ENCODE measurements at regions not wholly inside any gene's neighbourhood (a gene's known extent, or its start where the extent isn't known, plus 50 kb on each side); places are given as distances from the start of the nearest gene placed in this dataset.

- Histone ChIP-seq H3K4me3 (no peak overlapping the region), H3K4me1 (ENCODE audit: insufficient read depth) (peaks cover 1% of the 10 kb centered on the region), H3K9me3 (no peaks in the 10 kb centered on the region), H3K27ac (no peak overlapping the region), H3K36me3 (no peaks in the 10 kb centered on the region), H3K27me3 (no peaks in the 10 kb centered on the region)
- intact Hi-C loops (cut with DNase I) = loop anchor here in 1 of 4 donors (10.0 kb wide), 1 partner anchor 1870 kb away; no protein-coding TSS in a partner anchor
- DNase-seq = no peak
- TF ChIP-seq POLR2A (IDR thresholded peaks at IDR 0.05) (no peak), EP300 (IDR thresholded peaks at IDR 0.05) (no peak), CTCF (IDR thresholded peaks at IDR 0.05) (no peak)
- 91 to 96% (median 92%) methylated on average over 6 of the region's 6 CpGs for WGBS, 3 donors
These were observed 263.3 kb upstream of the PKDCC start for GRCh38 chr2:41784496-41784895.

GRCh38 chr2:41785251-41786022 lies 262.4 kb upstream of the PKDCC start:
- Histone ChIP-seq H3K27me3 (no peaks in the 10 kb centered on the region), H3K27ac (no peak overlapping the region), H3K36me3 (no peaks in the 10 kb centered on the region), H3K4me3 (no peak overlapping the region), H3K9me3 (no peaks in the 10 kb centered on the region), H3K4me1 (ENCODE audit: insufficient read depth) (peaks cover 1% of the 10 kb centered on the region)
- DNase-seq = no peak
- 68 to 77% (median 77%) methylated on average over 10 of the region's 10 CpGs for WGBS, 3 donors
- intact Hi-C loops (cut with DNase I) = loop anchor here in 1 of 4 donors (10.0 kb wide), 1 partner anchor 1871 kb away; no protein-coding TSS in a partner anchor
- TF ChIP-seq POLR2A (IDR thresholded peaks at IDR 0.05) = no peak
- no peak for TF ChIP-seq EP300 (IDR thresholded peaks at IDR 0.05)
- no peak for TF ChIP-seq CTCF (IDR thresholded peaks at IDR 0.05)

- Histone ChIP-seq H3K27me3 (no peaks in the 10 kb centered on the region), H3K4me3 (no peak overlapping the region), H3K4me1 (ENCODE audit: insufficient read depth) (no peaks in the 10 kb centered on the region), H3K9me3 (no peaks in the 10 kb centered on the region), H3K36me3 (no peaks in the 10 kb centered on the region), H3K27ac (no peak overlapping the region)
- no peak for TF ChIP-seq POLR2A (IDR thresholded peaks at IDR 0.05)
- no peak for TF ChIP-seq EP300 (IDR thresholded peaks at IDR 0.05)
- no peak for TF ChIP-seq CTCF (IDR thresholded peaks at IDR 0.05)
- intact Hi-C loops (cut with DNase I) = no loop called here
- DNase-seq = peak in 3 of 5 donors; percentile 35 to 54 (median 36)
- WGBS, 3 donors = 28 to 57% (median 29%) methylated on average over 1 of the region's 1 CpG
These were observed 256.3 kb upstream of the PKDCC start for GRCh38 chr2:41791523-41791922.

- no peak for DNase-seq
- H3K36me3 ChIP-seq = no peaks in the 10 kb centered on the region
- no peaks in the 10 kb centered on the region for H3K27me3 ChIP-seq
- TF ChIP-seq EP300 (IDR thresholded peaks at IDR 0.05) = no peak
- TF ChIP-seq CTCF (IDR thresholded peaks at IDR 0.05) = no peak
- TF ChIP-seq POLR2A (IDR thresholded peaks at IDR 0.05) = no peak
- no peak overlapping the region for H3K27ac ChIP-seq
- intact Hi-C loops (cut with DNase I) = no loop called here
- 63 to 81% (median 66%) methylated on average over 1 of the region's 1 CpG for WGBS, 3 donors
- H3K4me1 ChIP-seq (ENCODE audit: insufficient read depth) = no peaks in the 10 kb centered on the region
- no peaks in the 10 kb centered on the region for H3K9me3 ChIP-seq
- H3K4me3 ChIP-seq = no peak overlapping the region
These were observed 244.5 kb upstream of the PKDCC start for GRCh38 chr2:41803361-41803760.
